OCI-LY7 (cell line): ENCODE measurements at regions not wholly inside any gene's neighbourhood (a gene's known extent, or its start where the extent isn't known, plus 50 kb on each side); places are given as distances from the start of the nearest gene placed in this dataset.

Experiments
- CTCF ChIP-seq: fragments of 200-600 bp; sonication (generic); conservative IDR thresholded peaks from 2 replicates; pipeline ENCODE4 v1.5.1; 2014; ENCODE audit warnings: mild to moderate bottlenecking, antibody characterized with exemption, low read length, moderate library complexity, mixed read lengths
- EZH2phosphoT487 ChIP-seq: fragments of 200-600 bp; sonication (generic); IDR thresholded peaks from 2 replicates; pipeline ENCODE4 v1.6.1; 2018; ENCODE audit warnings: low read depth, borderline replicate concordance, mild to moderate bottlenecking, mixed run types, antibody characterized with exemption, low read length, moderate library complexity, mixed read lengths

DNA sequence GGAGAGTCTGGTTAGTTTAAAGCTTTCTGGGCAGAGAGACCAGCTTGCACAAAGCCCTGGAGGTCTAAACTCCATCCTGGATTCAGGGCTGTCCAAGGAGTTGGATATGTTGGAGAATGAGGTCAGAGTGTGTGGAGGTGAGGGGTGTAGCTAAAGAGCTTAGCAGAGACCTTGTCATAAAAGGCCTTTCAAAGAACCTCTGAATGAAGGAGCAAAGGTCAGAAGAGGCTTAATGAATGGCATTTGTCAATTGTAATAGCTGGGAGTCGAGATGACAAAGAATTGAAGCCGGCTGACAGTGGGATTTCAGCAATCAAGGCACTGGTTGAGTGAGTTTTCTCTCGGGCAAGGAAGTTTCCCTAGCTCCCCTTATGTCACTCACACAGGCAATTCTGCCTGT, 202.6 kb downstream of the PDCD6IP start:
- TF ChIP-seq CTCF (no peak), EZH2phosphoT487 (no peak)
